ENCODE measurements at regions not wholly inside any gene's neighbourhood (a gene's known extent, or its start where the extent isn't known, plus 50 kb on each side); places are given as distances from the start of the nearest gene placed in this dataset.

DNA sequence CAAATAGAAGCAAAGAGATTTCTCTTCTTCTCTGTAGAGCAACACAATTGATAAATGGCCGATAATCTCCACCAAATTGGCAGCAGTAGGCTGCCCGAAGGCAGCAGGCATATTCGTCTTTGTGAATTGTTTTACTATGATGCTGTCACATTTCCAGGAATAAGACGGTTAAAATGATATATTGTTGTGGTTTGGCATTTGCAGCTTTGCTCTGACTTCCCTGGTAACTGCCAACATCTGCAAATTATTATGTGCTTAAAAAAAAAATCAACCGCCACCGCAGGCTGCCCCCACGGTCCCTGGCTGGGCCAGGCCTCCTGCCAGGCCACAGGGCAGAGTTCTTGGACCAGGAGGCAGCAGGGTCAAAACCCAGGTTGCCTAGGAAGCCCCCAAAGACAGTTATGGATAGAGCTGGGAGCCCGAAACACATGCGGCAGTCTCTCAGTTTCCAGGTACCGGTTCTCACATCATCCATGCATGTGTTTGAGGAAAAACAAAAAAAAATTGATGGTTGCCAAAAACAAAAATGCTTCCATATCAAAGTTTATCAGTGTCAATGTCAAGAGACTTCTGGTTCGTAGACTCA is 179.3 kb downstream of the ETS2 start (continued):
- peak; percentile 52; the same call in 1 of the 2 replicates for TF ChIP-seq KLF10 (tag by site-specific recombination; IDR thresholded peaks at IDR 0.05)
- TF ChIP-seq, protein P1, sequence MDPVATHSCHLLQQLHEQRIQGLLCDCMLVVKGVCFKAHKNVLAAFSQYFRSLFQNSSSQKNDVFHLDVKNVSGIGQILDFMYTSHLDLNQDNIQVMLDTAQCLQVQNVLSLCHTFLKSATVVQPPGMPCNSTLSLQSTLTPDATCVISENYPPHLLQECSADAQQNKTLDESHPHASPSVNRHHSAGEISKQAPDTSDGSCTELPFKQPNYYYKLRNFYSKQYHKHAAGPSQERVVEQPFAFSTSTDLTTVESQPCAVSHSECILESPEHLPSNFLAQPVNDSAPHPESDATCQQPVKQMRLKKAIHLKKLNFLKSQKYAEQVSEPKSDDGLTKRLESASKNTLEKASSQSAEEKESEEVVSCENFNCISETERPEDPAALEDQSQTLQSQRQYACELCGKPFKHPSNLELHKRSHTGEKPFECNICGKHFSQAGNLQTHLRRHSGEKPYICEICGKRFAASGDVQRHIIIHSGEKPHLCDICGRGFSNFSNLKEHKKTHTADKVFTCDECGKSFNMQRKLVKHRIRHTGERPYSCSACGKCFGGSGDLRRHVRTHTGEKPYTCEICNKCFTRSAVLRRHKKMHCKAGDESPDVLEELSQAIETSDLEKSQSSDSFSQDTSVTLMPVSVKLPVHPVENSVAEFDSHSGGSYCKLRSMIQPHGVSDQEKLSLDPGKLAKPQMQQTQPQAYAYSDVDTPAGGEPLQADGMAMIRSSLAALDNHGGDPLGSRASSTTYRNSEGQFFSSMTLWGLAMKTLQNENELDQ (tag by site-specific recombination; IDR thresholded peaks at IDR 0.05; ENCODE audit: low read depth): no peak
- TF ChIP-seq, protein P2, sequence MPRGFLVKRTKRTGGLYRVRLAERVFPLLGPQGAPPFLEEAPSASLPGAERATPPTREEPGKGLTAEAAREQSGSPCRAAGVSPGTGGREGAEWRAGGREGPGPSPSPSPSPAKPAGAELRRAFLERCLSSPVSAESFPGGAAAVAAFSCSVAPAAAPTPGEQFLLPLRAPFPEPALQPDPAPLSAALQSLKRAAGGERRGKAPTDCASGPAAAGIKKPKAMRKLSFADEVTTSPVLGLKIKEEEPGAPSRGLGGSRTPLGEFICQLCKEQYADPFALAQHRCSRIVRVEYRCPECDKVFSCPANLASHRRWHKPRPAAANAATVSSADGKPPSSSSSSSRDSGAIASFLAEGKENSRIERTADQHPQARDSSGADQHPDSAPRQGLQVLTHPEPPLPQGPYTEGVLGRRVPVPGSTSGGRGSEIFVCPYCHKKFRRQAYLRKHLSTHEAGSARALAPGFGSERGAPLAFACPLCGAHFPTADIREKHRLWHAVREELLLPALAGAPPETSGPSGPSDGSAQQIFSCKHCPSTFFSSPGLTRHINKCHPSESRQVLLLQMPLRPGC (tag by site-specific recombination; IDR thresholded peaks at IDR 0.05): peak; percentile 87
- TF ChIP-seq ZIC2 (tag by site-specific recombination; IDR thresholded peaks at IDR 0.05): peak; percentile 41
- TF ChIP-seq ZNF791 (tag by site-specific recombination; IDR thresholded peaks at IDR 0.05): no peak
- no peak for TF ChIP-seq ZNF292 (tag by site-specific recombination; IDR thresholded peaks at IDR 0.05; ENCODE audit: borderline replicate concordance, low read depth)
- TF ChIP-seq, protein P3, sequence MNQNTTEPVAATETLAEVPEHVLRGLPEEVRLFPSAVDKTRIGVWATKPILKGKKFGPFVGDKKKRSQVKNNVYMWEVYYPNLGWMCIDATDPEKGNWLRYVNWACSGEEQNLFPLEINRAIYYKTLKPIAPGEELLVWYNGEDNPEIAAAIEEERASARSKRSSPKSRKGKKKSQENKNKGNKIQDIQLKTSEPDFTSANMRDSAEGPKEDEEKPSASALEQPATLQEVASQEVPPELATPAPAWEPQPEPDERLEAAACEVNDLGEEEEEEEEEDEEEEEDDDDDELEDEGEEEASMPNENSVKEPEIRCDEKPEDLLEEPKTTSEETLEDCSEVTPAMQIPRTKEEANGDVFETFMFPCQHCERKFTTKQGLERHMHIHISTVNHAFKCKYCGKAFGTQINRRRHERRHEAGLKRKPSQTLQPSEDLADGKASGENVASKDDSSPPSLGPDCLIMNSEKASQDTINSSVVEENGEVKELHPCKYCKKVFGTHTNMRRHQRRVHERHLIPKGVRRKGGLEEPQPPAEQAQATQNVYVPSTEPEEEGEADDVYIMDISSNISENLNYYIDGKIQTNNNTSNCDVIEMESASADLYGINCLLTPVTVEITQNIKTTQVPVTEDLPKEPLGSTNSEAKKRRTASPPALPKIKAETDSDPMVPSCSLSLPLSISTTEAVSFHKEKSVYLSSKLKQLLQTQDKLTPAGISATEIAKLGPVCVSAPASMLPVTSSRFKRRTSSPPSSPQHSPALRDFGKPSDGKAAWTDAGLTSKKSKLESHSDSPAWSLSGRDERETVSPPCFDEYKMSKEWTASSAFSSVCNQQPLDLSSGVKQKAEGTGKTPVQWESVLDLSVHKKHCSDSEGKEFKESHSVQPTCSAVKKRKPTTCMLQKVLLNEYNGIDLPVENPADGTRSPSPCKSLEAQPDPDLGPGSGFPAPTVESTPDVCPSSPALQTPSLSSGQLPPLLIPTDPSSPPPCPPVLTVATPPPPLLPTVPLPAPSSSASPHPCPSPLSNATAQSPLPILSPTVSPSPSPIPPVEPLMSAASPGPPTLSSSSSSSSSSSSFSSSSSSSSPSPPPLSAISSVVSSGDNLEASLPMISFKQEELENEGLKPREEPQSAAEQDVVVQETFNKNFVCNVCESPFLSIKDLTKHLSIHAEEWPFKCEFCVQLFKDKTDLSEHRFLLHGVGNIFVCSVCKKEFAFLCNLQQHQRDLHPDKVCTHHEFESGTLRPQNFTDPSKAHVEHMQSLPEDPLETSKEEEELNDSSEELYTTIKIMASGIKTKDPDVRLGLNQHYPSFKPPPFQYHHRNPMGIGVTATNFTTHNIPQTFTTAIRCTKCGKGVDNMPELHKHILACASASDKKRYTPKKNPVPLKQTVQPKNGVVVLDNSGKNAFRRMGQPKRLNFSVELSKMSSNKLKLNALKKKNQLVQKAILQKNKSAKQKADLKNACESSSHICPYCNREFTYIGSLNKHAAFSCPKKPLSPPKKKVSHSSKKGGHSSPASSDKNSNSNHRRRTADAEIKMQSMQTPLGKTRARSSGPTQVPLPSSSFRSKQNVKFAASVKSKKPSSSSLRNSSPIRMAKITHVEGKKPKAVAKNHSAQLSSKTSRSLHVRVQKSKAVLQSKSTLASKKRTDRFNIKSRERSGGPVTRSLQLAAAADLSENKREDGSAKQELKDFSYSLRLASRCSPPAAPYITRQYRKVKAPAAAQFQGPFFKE (tag by site-specific recombination; IDR thresholded peaks at IDR 0.05; ENCODE audit: borderline replicate concordance): no peak
- peak; percentile 66; the same call in 1 of the 2 replicates for TF ChIP-seq OVOL3 (tag by site-specific recombination; IDR thresholded peaks at IDR 0.05)
- no peak for TF ChIP-seq ZNF341 (tag by site-specific recombination; IDR thresholded peaks at IDR 0.05; ENCODE audit: low read depth)
- TF ChIP-seq, protein P4, sequence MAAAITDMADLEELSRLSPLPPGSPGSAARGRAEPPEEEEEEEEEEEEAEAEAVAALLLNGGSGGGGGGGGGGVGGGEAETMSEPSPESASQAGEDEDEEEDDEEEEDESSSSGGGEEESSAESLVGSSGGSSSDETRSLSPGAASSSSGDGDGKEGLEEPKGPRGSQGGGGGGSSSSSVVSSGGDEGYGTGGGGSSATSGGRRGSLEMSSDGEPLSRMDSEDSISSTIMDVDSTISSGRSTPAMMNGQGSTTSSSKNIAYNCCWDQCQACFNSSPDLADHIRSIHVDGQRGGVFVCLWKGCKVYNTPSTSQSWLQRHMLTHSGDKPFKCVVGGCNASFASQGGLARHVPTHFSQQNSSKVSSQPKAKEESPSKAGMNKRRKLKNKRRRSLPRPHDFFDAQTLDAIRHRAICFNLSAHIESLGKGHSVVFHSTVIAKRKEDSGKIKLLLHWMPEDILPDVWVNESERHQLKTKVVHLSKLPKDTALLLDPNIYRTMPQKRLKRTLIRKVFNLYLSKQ (tag by site-specific recombination; IDR thresholded peaks at IDR 0.05; ENCODE audit: borderline replicate concordance): no peak
- TF ChIP-seq ZNF792 (tag by site-specific recombination; IDR thresholded peaks at IDR 0.05): no peak
- no peak for TF ChIP-seq ZNF335 (tag by site-specific recombination; conservative IDR thresholded peaks at IDR 0.05)
- TF ChIP-seq ZNF514 (tag by site-specific recombination; IDR thresholded peaks at IDR 0.05): no peak
- no peak for TF ChIP-seq RBAK (tag by site-specific recombination; IDR thresholded peaks at IDR 0.05)
- TF ChIP-seq HOXC10 (CRISPR knock-in tag; IDR thresholded peaks at IDR 0.05): no peak
- TF ChIP-seq ZNF747 (tag by site-specific recombination; IDR thresholded peaks at IDR 0.05): no peak
- TF ChIP-seq, protein P5, sequence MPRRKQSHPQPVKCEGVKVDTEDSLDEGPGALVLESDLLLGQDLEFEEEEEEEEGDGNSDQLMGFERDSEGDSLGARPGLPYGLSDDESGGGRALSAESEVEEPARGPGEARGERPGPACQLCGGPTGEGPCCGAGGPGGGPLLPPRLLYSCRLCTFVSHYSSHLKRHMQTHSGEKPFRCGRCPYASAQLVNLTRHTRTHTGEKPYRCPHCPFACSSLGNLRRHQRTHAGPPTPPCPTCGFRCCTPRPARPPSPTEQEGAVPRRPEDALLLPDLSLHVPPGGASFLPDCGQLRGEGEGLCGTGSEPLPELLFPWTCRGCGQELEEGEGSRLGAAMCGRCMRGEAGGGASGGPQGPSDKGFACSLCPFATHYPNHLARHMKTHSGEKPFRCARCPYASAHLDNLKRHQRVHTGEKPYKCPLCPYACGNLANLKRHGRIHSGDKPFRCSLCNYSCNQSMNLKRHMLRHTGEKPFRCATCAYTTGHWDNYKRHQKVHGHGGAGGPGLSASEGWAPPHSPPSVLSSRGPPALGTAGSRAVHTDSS (tag by site-specific recombination; IDR thresholded peaks at IDR 0.05): no peak
- TF ChIP-seq PRDM1 (tag by site-specific recombination; IDR thresholded peaks at IDR 0.05): no peak
- TF ChIP-seq TCF7L2 (IDR thresholded peaks at IDR 0.05; ENCODE audit: borderline replicate concordance, low read depth, low read length): no peak
- peak; percentile 25; the same call in 1 of the 2 replicates for TF ChIP-seq ZNF239 (tag by site-specific recombination; IDR thresholded peaks at IDR 0.05)
- peak; percentile 90; the same call in 1 of the 2 replicates for TF ChIP-seq ZSCAN23 (tag by site-specific recombination; IDR thresholded peaks at IDR 0.05)
- TF ChIP-seq ZNF707 (tag by site-specific recombination; IDR thresholded peaks at IDR 0.05): no peak
- TF ChIP-seq ZNF324 (tag by site-specific recombination; IDR thresholded peaks at IDR 0.05): no peak
- TF ChIP-seq ZNF629 (tag by site-specific recombination; IDR thresholded peaks at IDR 0.05): peak; percentile 78
- TF ChIP-seq ZNF211 (tag by site-specific recombination; IDR thresholded peaks at IDR 0.05; ENCODE audit: low read depth): no peak
- no peak for TF ChIP-seq ZBTB7A (tag by site-specific recombination; IDR thresholded peaks at IDR 0.05; ENCODE audit: low read depth)
- no peak for TF ChIP-seq ZNF76 (tag by site-specific recombination; IDR thresholded peaks at IDR 0.05; ENCODE audit: borderline replicate concordance, low read depth)
- TF ChIP-seq OSR2 (tag by site-specific recombination; IDR thresholded peaks at IDR 0.05): peak; percentile 98
